Muscle layer of colon (tissue), 2 donors: ENCODE measurements at regions not wholly inside any gene's neighbourhood (a gene's known extent, or its start where the extent isn't known, plus 50 kb on each side); places are given as distances from the start of the nearest gene placed in this dataset.

ENCODE experiments used
- H3K27ac ChIP-seq: one replicate; pipeline ENCODE4 v1.7.0; 2013; ENCODE audit warnings: low read depth, mild to moderate bottlenecking, low read length, moderate library complexity
- H3K27me3 ChIP-seq, 2 donors: one replicate each; pipeline ENCODE4 v1.7.0; 2013; ENCODE audit warnings: low read length in 2 of 2, mild to moderate bottlenecking in 2 of 2; ENCODE audit not compliant: insufficient read depth in 2 of 2, control insufficient read depth in 1 of 2
- H3K36me3 ChIP-seq: one replicate; pipeline ENCODE4 v1.7.0; 2013; ENCODE audit warnings: mild to moderate bottlenecking, low read length; ENCODE audit not compliant: insufficient read depth
- H3K4me1 ChIP-seq: one replicate; pipeline ENCODE4 v1.7.0; 2013; ENCODE audit warnings: mild to moderate bottlenecking, low read length; ENCODE audit not compliant: insufficient read depth
- H3K4me3 ChIP-seq, 2 donors: one replicate each; pipeline ENCODE4 v1.7.0; 2013; ENCODE audit warnings: low read length in 2 of 2, low read depth in 1 of 2, mild to moderate bottlenecking in 1 of 2, moderate library complexity in 1 of 2
- H3K9ac ChIP-seq: one replicate; pipeline ENCODE4 v1.7.0; 2013; ENCODE audit warnings: low read length
- H3K9me3 ChIP-seq: one replicate; pipeline ENCODE4 v1.7.0; 2013; ENCODE audit warnings: mild to moderate bottlenecking, low read length
- donor health status: abdominal sarcoma.
- donor health status: Adenocarcinoma of cecum.

- Histone ChIP-seq H3K36me3 (no peaks in the 10 kb centered on the region), H3K27me3 (no peaks in the 10 kb centered on the region), H3K9me3 (no peaks in the 10 kb centered on the region), H3K27ac (no peak overlapping the region), H3K4me3 (no peak overlapping the region), H3K4me1 (no peaks in the 10 kb centered on the region), H3K9ac (no peak overlapping the region)
Observed at GRCh38 chr2:226680719-226681118, 118.9 kb downstream of the IRS1 start.

GRCh38 chr2:226679389-226680065 is 120.1 kb downstream of the IRS1 start:
- Histone ChIP-seq H3K27ac (no peak overlapping the region), H3K9ac (no peak overlapping the region), H3K27me3 (no peaks in the 10 kb centered on the region), H3K36me3 (no peaks in the 10 kb centered on the region), H3K9me3 (no peaks in the 10 kb centered on the region), H3K4me1 (no peaks in the 10 kb centered on the region), H3K4me3 (no peak overlapping the region)

GRCh38 chr2:226678422-226678821 is 121.2 kb downstream of the IRS1 start:
- Histone ChIP-seq H3K9me3 (no peaks in the 10 kb centered on the region), H3K4me1 (no peaks in the 10 kb centered on the region), H3K4me3 (no peak overlapping the region), H3K9ac (no peak overlapping the region), H3K27me3 (no peaks in the 10 kb centered on the region), H3K27ac (no peak overlapping the region), H3K36me3 (no peaks in the 10 kb centered on the region)

- H3K4me3 ChIP-seq, result no peak overlapping the region
- H3K9ac ChIP-seq, result no peak overlapping the region
- no peaks in the 10 kb centered on the region for H3K4me1 ChIP-seq
- no peaks in the 10 kb centered on the region for H3K36me3 ChIP-seq
- no peaks in the 10 kb centered on the region for H3K9me3 ChIP-seq
- no peaks in the 10 kb centered on the region for H3K27me3 ChIP-seq
- no peak overlapping the region for H3K27ac ChIP-seq
Observed at GRCh38 chr2:226677080-226677479, 122.5 kb downstream of the IRS1 start.

GRCh38 chr2:226676618-226677017 is 123.0 kb downstream of the IRS1 start:
- Histone ChIP-seq H3K27me3 (no peaks in the 10 kb centered on the region), H3K9me3 (no peaks in the 10 kb centered on the region), H3K27ac (no peak overlapping the region), H3K4me3 (no peak overlapping the region), H3K36me3 (no peaks in the 10 kb centered on the region), H3K4me1 (no peaks in the 10 kb centered on the region), H3K9ac (no peak overlapping the region)

- no peaks in the 10 kb centered on the region for H3K36me3 ChIP-seq
- H3K27me3 ChIP-seq, result no peaks in the 10 kb centered on the region
- no peaks in the 10 kb centered on the region for H3K9me3 ChIP-seq
- H3K4me3 ChIP-seq, result no peak overlapping the region
- H3K4me1 ChIP-seq, result no peaks in the 10 kb centered on the region
- no peak overlapping the region for H3K27ac ChIP-seq
- H3K9ac ChIP-seq, result no peak overlapping the region
Observed at GRCh38 chr2:226674123-226674522, 125.5 kb downstream of the IRS1 start.

GRCh38 chr2:226673314-226673723 is 126.3 kb downstream of the IRS1 start:
- Histone ChIP-seq H3K27ac (no peak overlapping the region), H3K9ac (no peak overlapping the region), H3K36me3 (no peaks in the 10 kb centered on the region), H3K27me3 (no peaks in the 10 kb centered on the region), H3K9me3 (no peaks in the 10 kb centered on the region), H3K4me3 (no peak overlapping the region), H3K4me1 (no peaks in the 10 kb centered on the region)

GRCh38 chr2:226671141-226671676 is 128.4 kb downstream of the IRS1 start:
- no peak overlapping the region for H3K4me3 ChIP-seq
- no peaks in the 10 kb centered on the region for H3K4me1 ChIP-seq
- H3K36me3 ChIP-seq, result no peaks in the 10 kb centered on the region
- no peak overlapping the region for H3K9ac ChIP-seq
- H3K27ac ChIP-seq, result no peak overlapping the region
- H3K9me3 ChIP-seq, result no peaks in the 10 kb centered on the region
- no peaks in the 10 kb centered on the region for H3K27me3 ChIP-seq

- no peak overlapping the region for H3K27ac ChIP-seq
- H3K27me3 ChIP-seq, result no peaks in the 10 kb centered on the region
- no peaks in the 10 kb centered on the region for H3K36me3 ChIP-seq
- no peak overlapping the region for H3K9ac ChIP-seq
- H3K9me3 ChIP-seq, result no peaks in the 10 kb centered on the region
- H3K4me1 ChIP-seq, result no peaks in the 10 kb centered on the region
- H3K4me3 ChIP-seq, result no peak overlapping the region
Observed at GRCh38 chr2:226669905-226670304, 129.7 kb downstream of the IRS1 start.

- no peaks in the 10 kb centered on the region for H3K27me3 ChIP-seq
- H3K4me1 ChIP-seq, result no peaks in the 10 kb centered on the region
- no peaks in the 10 kb centered on the region for H3K9me3 ChIP-seq
- no peak overlapping the region for H3K27ac ChIP-seq
- H3K4me3 ChIP-seq, result no peak overlapping the region
- H3K36me3 ChIP-seq, result no peaks in the 10 kb centered on the region
- H3K9ac ChIP-seq, result no peak overlapping the region
Observed at GRCh38 chr2:226669249-226669648, 130.4 kb downstream of the IRS1 start.

- Histone ChIP-seq H3K9ac (no peak overlapping the region), H3K4me1 (no peaks in the 10 kb centered on the region), H3K4me3 (no peak overlapping the region), H3K27ac (no peak overlapping the region), H3K27me3 (no peaks in the 10 kb centered on the region), H3K9me3 (no peaks in the 10 kb centered on the region), H3K36me3 (no peaks in the 10 kb centered on the region)
Observed at GRCh38 chr2:226667736-226668135, 131.9 kb downstream of the IRS1 start.

GRCh38 chr2:226665306-226665831 is 134.3 kb downstream of the IRS1 start:
- Histone ChIP-seq H3K36me3 (no peaks in the 10 kb centered on the region), H3K27ac (no peak overlapping the region), H3K27me3 (no peaks in the 10 kb centered on the region), H3K4me1 (peaks cover 11% of the 10 kb centered on the region), H3K9ac (no peak overlapping the region), H3K4me3 (no peak overlapping the region), H3K9me3 (no peaks in the 10 kb centered on the region)
